Muscle layer of colon (tissue), 2 donors: ENCODE measurements at regions not wholly inside any gene's neighbourhood (a gene's known extent, or its start where the extent isn't known, plus 50 kb on each side); places are given as distances from the start of the nearest gene placed in this dataset.

Experiments
- H3K27ac ChIP-seq: one replicate; pipeline ENCODE4 v1.7.0; 2013; ENCODE audit warnings: low read depth, mild to moderate bottlenecking, low read length, moderate library complexity
- H3K27me3 ChIP-seq, 2 donors: one replicate each; pipeline ENCODE4 v1.7.0; 2013; ENCODE audit warnings: low read length in 2 of 2, mild to moderate bottlenecking in 2 of 2; ENCODE audit not compliant: insufficient read depth in 2 of 2, control insufficient read depth in 1 of 2
- H3K36me3 ChIP-seq: one replicate; pipeline ENCODE4 v1.7.0; 2013; ENCODE audit warnings: mild to moderate bottlenecking, low read length; ENCODE audit not compliant: insufficient read depth
- H3K4me1 ChIP-seq: one replicate; pipeline ENCODE4 v1.7.0; 2013; ENCODE audit warnings: mild to moderate bottlenecking, low read length; ENCODE audit not compliant: insufficient read depth
- H3K4me3 ChIP-seq, 2 donors: one replicate each; pipeline ENCODE4 v1.7.0; 2013; ENCODE audit warnings: low read length in 2 of 2, low read depth in 1 of 2, mild to moderate bottlenecking in 1 of 2, moderate library complexity in 1 of 2
- H3K9ac ChIP-seq: one replicate; pipeline ENCODE4 v1.7.0; 2013; ENCODE audit warnings: low read length
- H3K9me3 ChIP-seq: one replicate; pipeline ENCODE4 v1.7.0; 2013; ENCODE audit warnings: mild to moderate bottlenecking, low read length
- donor health status: abdominal sarcoma.
- donor health status: Adenocarcinoma of cecum.

DNA sequence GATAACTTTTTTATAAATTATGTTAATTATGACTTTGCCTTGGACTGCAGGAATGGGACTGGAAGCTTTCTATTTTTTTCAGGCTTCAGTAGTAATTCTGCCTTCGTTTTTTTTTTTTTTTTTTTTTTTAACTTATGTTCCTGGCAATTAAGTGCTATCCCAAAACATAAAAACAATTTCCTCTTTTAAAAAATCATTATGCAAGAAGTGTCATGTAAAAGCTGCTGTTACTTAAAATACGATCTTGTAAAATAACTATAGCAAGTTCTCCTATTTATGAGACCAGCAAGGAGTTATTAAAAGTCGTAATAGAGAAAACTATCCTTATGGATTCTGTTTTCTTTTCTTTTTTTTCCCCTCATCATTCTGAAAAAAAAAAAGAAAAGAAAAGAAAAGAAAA lies 106.6 kb upstream of the FOXN2 start:
- H3K36me3 ChIP-seq, result no peaks in the 10 kb centered on the region
- no peak overlapping the region for H3K9ac ChIP-seq
- no peaks in the 10 kb centered on the region for H3K4me1 ChIP-seq
- no peaks in the 10 kb centered on the region for H3K27me3 ChIP-seq
- H3K27ac ChIP-seq, result no peak overlapping the region
- H3K9me3 ChIP-seq, result no peaks in the 10 kb centered on the region
- no peak overlapping the region for H3K4me3 ChIP-seq

GRCh38 chr2:48209214-48209885 lies 105.1 kb upstream of the FOXN2 start:
- no peaks in the 10 kb centered on the region for H3K4me1 ChIP-seq
- H3K9ac ChIP-seq, result no peak overlapping the region
- H3K27ac ChIP-seq, result no peak overlapping the region
- no peaks in the 10 kb centered on the region for H3K27me3 ChIP-seq
- H3K9me3 ChIP-seq, result no peaks in the 10 kb centered on the region
- no peak overlapping the region for H3K4me3 ChIP-seq
- no peaks in the 10 kb centered on the region for H3K36me3 ChIP-seq

- Histone ChIP-seq H3K9me3 (no peaks in the 10 kb centered on the region), H3K36me3 (no peaks in the 10 kb centered on the region), H3K4me3 (no peak overlapping the region), H3K9ac (no peak overlapping the region), H3K27ac (no peak overlapping the region), H3K27me3 (no peaks in the 10 kb centered on the region), H3K4me1 (no peaks in the 10 kb centered on the region)
Observed at GRCh38 chr2:48210189-48210588, 104.3 kb upstream of the FOXN2 start.

DNA sequence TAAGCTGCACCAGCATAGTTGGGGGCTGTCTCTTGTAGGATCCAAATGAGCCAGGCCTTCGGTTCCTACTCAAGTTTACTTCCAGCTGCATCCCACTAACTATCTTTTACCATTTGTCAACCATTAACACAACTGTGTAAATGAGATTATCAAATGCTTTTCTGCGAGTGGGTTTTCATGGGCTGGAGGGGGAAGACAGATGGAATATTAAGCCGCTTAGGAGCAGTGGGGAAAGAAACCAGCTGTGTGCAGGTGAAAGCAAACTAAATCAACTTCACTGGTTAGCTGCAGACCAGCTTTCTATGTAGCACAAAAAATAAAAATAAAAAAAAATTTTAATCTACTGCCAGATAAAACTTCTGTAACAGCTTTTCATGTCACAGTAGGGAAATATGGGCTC lies 100.8 kb upstream of the FOXN2 start:
- Histone ChIP-seq H3K4me1 (no peaks in the 10 kb centered on the region), H3K9ac (no peak overlapping the region), H3K36me3 (no peaks in the 10 kb centered on the region), H3K9me3 (no peaks in the 10 kb centered on the region), H3K27me3 (no peaks in the 10 kb centered on the region), H3K27ac (no peak overlapping the region), H3K4me3 (no peak overlapping the region)

- Histone ChIP-seq H3K9ac (no peak overlapping the region), H3K4me3 (no peak overlapping the region), H3K9me3 (no peaks in the 10 kb centered on the region), H3K4me1 (no peaks in the 10 kb centered on the region), H3K36me3 (no peaks in the 10 kb centered on the region), H3K27ac (no peak overlapping the region), H3K27me3 (no peaks in the 10 kb centered on the region)
Observed at GRCh38 chr2:48218169-48218568, 96.3 kb upstream of the FOXN2 start.

- Histone ChIP-seq H3K4me3 (no peak overlapping the region), H3K36me3 (no peaks in the 10 kb centered on the region), H3K4me1 (no peaks in the 10 kb centered on the region), H3K27me3 (no peaks in the 10 kb centered on the region), H3K9me3 (no peaks in the 10 kb centered on the region), H3K9ac (no peak overlapping the region), H3K27ac (no peak overlapping the region)
Observed at GRCh38 chr2:48219234-48219554, 95.3 kb upstream of the FOXN2 start.

GRCh38 chr2:48219555-48220436 lies 94.7 kb upstream of the FOXN2 start:
- Histone ChIP-seq H3K4me1 (no peaks in the 10 kb centered on the region), H3K4me3 (no peak overlapping the region), H3K9me3 (no peaks in the 10 kb centered on the region), H3K9ac (no peak overlapping the region), H3K27ac (no peak overlapping the region), H3K36me3 (no peaks in the 10 kb centered on the region), H3K27me3 (no peaks in the 10 kb centered on the region)

- no peaks in the 10 kb centered on the region for H3K36me3 ChIP-seq
- no peak overlapping the region for H3K27ac ChIP-seq
- H3K9me3 ChIP-seq, result no peaks in the 10 kb centered on the region
- no peaks in the 10 kb centered on the region for H3K27me3 ChIP-seq
- no peak overlapping the region for H3K4me3 ChIP-seq
- H3K4me1 ChIP-seq, result no peaks in the 10 kb centered on the region
- no peak overlapping the region for H3K9ac ChIP-seq
Observed at GRCh38 chr2:48220501-48220900, 94.0 kb upstream of the FOXN2 start.

DNA sequence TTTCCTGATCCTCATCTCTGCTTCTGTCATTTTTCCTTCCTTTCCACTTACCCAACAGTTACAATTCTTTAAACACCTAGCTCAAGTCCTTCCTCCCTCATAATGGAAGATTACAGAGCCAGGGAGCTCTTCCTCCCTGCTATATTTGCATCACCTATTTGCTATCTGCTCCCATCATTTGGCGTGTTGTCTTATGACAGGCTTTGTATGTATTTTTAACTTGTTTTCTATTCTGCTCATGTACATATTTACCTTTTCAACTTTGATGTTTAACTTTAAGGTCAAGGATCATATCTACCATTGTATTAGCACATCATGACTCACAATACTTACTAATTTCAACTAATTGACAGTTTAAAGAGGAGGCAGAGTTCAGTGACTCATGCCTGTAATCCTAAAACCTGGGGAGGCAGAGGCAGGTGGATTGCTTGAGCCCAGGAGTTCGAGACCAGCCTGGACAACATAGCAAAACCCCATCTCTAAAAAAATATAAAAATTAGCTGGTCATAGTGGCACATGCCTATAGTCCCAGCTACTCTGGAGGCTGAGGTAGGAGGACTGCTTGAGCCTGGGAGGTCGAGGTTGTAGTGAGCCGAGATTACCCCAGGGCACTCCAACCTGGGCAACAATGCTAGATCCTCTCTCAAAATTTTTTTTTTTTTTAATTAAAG lies 92.5 kb upstream of the FOXN2 start:
- Histone ChIP-seq H3K9me3 (no peaks in the 10 kb centered on the region), H3K9ac (no peak overlapping the region)

DNA sequence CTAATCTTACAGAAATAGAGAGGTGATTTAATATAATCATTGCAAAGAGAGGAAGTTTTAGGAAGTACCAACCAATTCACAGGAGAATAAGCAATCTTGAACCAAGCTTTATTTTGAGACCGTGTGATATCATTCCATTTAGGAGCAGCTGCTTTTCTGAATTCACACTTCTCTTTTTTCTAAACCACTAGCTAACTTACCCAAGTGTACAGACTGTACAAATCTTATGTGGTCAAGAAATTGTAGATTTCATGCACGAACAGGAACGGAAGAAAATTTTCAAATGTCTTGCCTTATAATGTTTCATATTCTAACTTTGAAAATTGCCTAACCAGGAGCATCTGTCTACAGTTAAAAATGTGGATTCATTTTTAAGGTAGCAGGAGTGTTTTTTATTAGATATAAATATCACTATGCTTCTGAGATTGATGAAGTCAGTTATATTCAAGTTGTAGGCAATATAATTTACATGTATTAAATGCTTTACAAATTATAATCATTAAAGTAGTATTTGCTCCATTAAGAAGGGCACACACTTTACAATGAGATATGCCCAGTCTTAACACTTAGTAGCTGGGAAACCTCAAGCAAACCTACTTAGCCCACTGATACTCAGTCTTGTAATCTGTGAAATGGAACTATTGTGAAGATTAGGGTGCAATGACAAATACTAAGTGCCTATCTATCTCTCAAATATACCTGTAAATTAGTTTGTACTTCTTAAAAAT lies 86.7 kb upstream of the FOXN2 start:
- H3K9ac ChIP-seq, result no peak overlapping the region
- no peaks in the 10 kb centered on the region for H3K4me1 ChIP-seq
- H3K36me3 ChIP-seq, result no peaks in the 10 kb centered on the region
- no peak overlapping the region for H3K27ac ChIP-seq
- H3K4me3 ChIP-seq, result no peak overlapping the region
- no peaks in the 10 kb centered on the region for H3K27me3 ChIP-seq
- H3K9me3 ChIP-seq, result no peaks in the 10 kb centered on the region

More for the DNA sequence above, 92.5 kb upstream of the FOXN2 start:
- Histone ChIP-seq H3K4me1 (no peaks in the 10 kb centered on the region), H3K4me3 (no peak overlapping the region), H3K36me3 (no peaks in the 10 kb centered on the region), H3K27me3 (no peaks in the 10 kb centered on the region), H3K27ac (no peak overlapping the region)

DNA sequence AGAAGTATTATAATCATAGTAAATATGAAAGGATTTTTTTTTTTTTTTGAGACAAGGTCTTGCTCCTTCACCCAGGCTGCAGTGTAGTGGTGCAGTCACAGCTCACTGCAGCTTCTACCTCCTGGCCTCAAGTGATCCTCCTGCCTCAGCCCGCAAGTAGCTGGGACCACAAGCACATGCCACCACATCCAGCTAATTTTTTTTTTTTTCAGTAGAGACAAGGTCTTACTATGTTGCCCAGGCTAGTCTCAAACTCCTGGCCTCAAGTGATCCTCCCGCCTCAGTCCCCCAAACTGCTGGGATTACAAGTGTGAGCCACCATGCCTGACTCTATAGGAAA lies 86.2 kb upstream of the FOXN2 start:
- Histone ChIP-seq H3K36me3 (no peaks in the 10 kb centered on the region), H3K27ac (no peak overlapping the region), H3K27me3 (no peaks in the 10 kb centered on the region), H3K4me1 (no peaks in the 10 kb centered on the region), H3K9me3 (no peaks in the 10 kb centered on the region), H3K9ac (no peak overlapping the region), H3K4me3 (no peak overlapping the region)
